H1 (cell line): ENCODE measurements at regions not wholly inside any gene's neighbourhood (a gene's known extent, or its start where the extent isn't known, plus 50 kb on each side); places are given as distances from the start of the nearest gene placed in this dataset.

Experiments used
- CTCF ChIA-PET: fragments of 300-600 bp; sonication (Branson Sonifier 250); formaldehyde crosslinking; loops from one replicate; lab custom pipeline; 2021; ENCODE audit not compliant: partially characterized antibody; lab: Charles Lee
- POLR2A ChIA-PET: fragments of 300-600 bp; sonication (Branson Sonifier 250); formaldehyde crosslinking; loops from one replicate; lab custom pipeline; 2021; ENCODE audit warnings: inconsistent platforms; ENCODE audit not compliant: partially characterized antibody; lab: Charles Lee
- DNase-seq, 2 experiments: peaks; one replicate each; pipeline versions ENCODE4 v3.0.0 to v3.0.0-alpha.2; 2010 to 2022; ENCODE audit warnings: low spot score in 2 of 2, low read depth in 1 of 2, mixed read lengths in 1 of 2
- FAIRE-seq: peaks from 2 replicates; lab custom pipeline; 2011; peaks lifted over from hg19 to GRCh38; lab: Jason Lieb, UNC
- H2AFZ ChIP-seq: 2 replicates; pipeline ENCODE4 v1.8.1; 2012; ENCODE audit warnings: low read length, inconsistent platforms
- H2AK5ac ChIP-seq: 2 replicates; pipeline ENCODE4 v1.6.1; 2013; ENCODE audit warnings: low read depth, low read length
- H2BK120ac ChIP-seq: replicated peaks from 2 replicates; pipeline ENCODE3; 2013; ENCODE audit warnings: low read depth, low read length, inconsistent platforms
- H2BK12ac ChIP-seq: 2 replicates; pipeline ENCODE4 v1.6.1; 2013; ENCODE audit warnings: low read depth, low read length
- H2BK15ac ChIP-seq: 2 replicates; pipeline ENCODE4 v1.6.1; 2013; ENCODE audit warnings: low read length
- H2BK20ac ChIP-seq: 2 replicates; pipeline ENCODE4 v1.6.1; 2013; ENCODE audit warnings: low read length
- H2BK5ac ChIP-seq: 2 replicates; pipeline ENCODE4 v1.6.1; 2013; ENCODE audit warnings: low read depth, low read length
- H3K14ac ChIP-seq: 2 replicates; pipeline ENCODE4 v1.6.1; 2013; ENCODE audit warnings: inconsistent platforms; ENCODE audit not compliant: insufficient read length
- H3K18ac ChIP-seq: 2 replicates; pipeline ENCODE4 v1.6.1; 2013; ENCODE audit warnings: low read length; ENCODE audit errors: extremely low read depth
- H3K23ac ChIP-seq: 2 replicates; pipeline ENCODE4 v1.6.1; 2013; ENCODE audit warnings: inconsistent platforms; ENCODE audit not compliant: insufficient read length
- H3K23me2 ChIP-seq: 2 replicates; pipeline ENCODE4 v1.6.1; 2013; ENCODE audit warnings: low read depth, low read length
- H3K27ac ChIP-seq: 2 replicates; pipeline ENCODE4 v1.6.1; 2011; ENCODE audit warnings: low read depth, low read length, inconsistent platforms
- H3K27me3 ChIP-seq, 4 experiments: replicated peaks in 1 of 4; 1 replicate in 1 of 4; 2 replicates in 3 of 4; pipeline versions ENCODE4 v1.6.1 to v1.8.1; 2011 to 2013; ENCODE audit warnings: low read length in 3 of 4, mild to moderate bottlenecking in 3 of 4, inconsistent platforms in 2 of 4, mixed read lengths in 2 of 4, moderate library complexity in 1 of 4; ENCODE audit not compliant: control insufficient read depth in 3 of 4, insufficient read depth in 3 of 4; ENCODE audit errors: extremely low read depth in 1 of 4
- H3K36me3 ChIP-seq, 4 experiments: 2 replicates each; pipeline versions ENCODE4 v1.6.1 to v1.8.1; 2011 to 2013; ENCODE audit warnings: mild to moderate bottlenecking in 4 of 4, low read length in 3 of 4, moderate library complexity in 2 of 4, control low read depth in 1 of 4, inconsistent platforms in 1 of 4; ENCODE audit not compliant: insufficient read depth in 4 of 4, control insufficient read depth in 2 of 4
- H3K4ac ChIP-seq: replicated peaks from 2 replicates; pipeline ENCODE3; 2013; ENCODE audit warnings: low read length, low read depth, mixed read lengths, inconsistent platforms; ENCODE audit not compliant: insufficient read length
- H3K4me1 ChIP-seq, 4 experiments: replicated peaks in 1 of 4; 1 replicate in 1 of 4; 2 replicates in 3 of 4; pipeline versions ENCODE4 v1.6.1 to v1.8.1; 2011 to 2013; ENCODE audit warnings: low read length in 3 of 4, inconsistent platforms in 2 of 4, mixed read lengths in 1 of 4; ENCODE audit not compliant: insufficient read depth in 4 of 4, control insufficient read depth in 3 of 4
- H3K4me2 ChIP-seq, 2 experiments: 2 replicates each; pipeline versions ENCODE4 v1.6.1 to v1.8.1; 2011 to 2013; ENCODE audit warnings: low read depth in 2 of 2, low read length in 2 of 2, control low read depth in 1 of 2, inconsistent platforms in 1 of 2, mild to moderate bottlenecking in 1 of 2; ENCODE audit not compliant: insufficient read depth in 1 of 2
- H3K4me3 ChIP-seq, 4 experiments: fragments of 200-600, 300-600 bp in 1 of 4; sonication (generic), shearing (Covaris generic), sonication (Bioruptor Twin) in 1 of 4; 2 replicates each; pipeline versions ENCODE4 v1.5.1 to v1.8.1; 2011 to 2016; ENCODE audit warnings: low read length in 4 of 4, low read depth in 3 of 4, control low read depth in 2 of 4, inconsistent platforms in 2 of 4, mild to moderate bottlenecking in 2 of 4, mixed read lengths in 1 of 4, moderate library complexity in 1 of 4; ENCODE audit not compliant: insufficient read depth in 2 of 4; ENCODE audit errors: extremely low read depth in 1 of 4
- H3K56ac ChIP-seq: replicated peaks from 2 replicates; pipeline ENCODE3; 2013; ENCODE audit warnings: low read depth, mild to moderate bottlenecking, mixed read lengths, low read length, inconsistent platforms; ENCODE audit not compliant: insufficient read length
- H3K79me1 ChIP-seq: 2 replicates; pipeline ENCODE4 v1.6.1; 2013; ENCODE audit warnings: low read depth, low read length, control low read depth
- H3K79me2 ChIP-seq, 2 experiments: 2 replicates each; pipeline versions ENCODE4 v1.6.1 to v1.8.1; 2012 to 2013; ENCODE audit warnings: low read length in 2 of 2, mild to moderate bottlenecking in 2 of 2, inconsistent platforms in 1 of 2; ENCODE audit not compliant: insufficient read depth in 2 of 2, control insufficient read depth in 1 of 2
- H3K9ac ChIP-seq, 4 experiments: replicated peaks in 1 of 4; 1 replicate in 1 of 4; 2 replicates in 3 of 4; pipeline versions ENCODE4 v1.6.1 to v1.8.1; 2011 to 2013; ENCODE audit warnings: low read depth in 3 of 4, low read length in 3 of 4, control low read depth in 2 of 4, mild to moderate bottlenecking in 2 of 4, moderate library complexity in 2 of 4, inconsistent platforms in 1 of 4; ENCODE audit errors: extremely low read depth in 1 of 4
- H3K9me3 ChIP-seq, 2 experiments: 2 replicates each; pipeline versions ENCODE4 v1.6.1 to v1.8.1; 2012 to 2013; ENCODE audit warnings: mild to moderate bottlenecking in 2 of 2, moderate library complexity in 2 of 2, control low read depth in 1 of 2, inconsistent platforms in 1 of 2, low read depth in 1 of 2, low read length in 1 of 2, mixed read lengths in 1 of 2; ENCODE audit not compliant: insufficient read depth in 2 of 2
- H4K20me1 ChIP-seq, 2 experiments: replicated peaks in 1 of 2; 2 replicates each; pipeline versions ENCODE3 to v1.8.1; 2011 to 2013; ENCODE audit warnings: inconsistent platforms in 2 of 2, low read length in 2 of 2, mild to moderate bottlenecking in 1 of 2; ENCODE audit not compliant: insufficient read depth in 2 of 2, control insufficient read depth in 1 of 2
- H4K5ac ChIP-seq: 2 replicates; pipeline ENCODE4 v1.6.1; 2013; ENCODE audit warnings: low read length, low read depth, mixed read lengths, inconsistent platforms; ENCODE audit not compliant: insufficient read length
- H4K8ac ChIP-seq: 2 replicates; pipeline ENCODE4 v1.8.0; 2013; ENCODE audit warnings: mild to moderate bottlenecking, moderate library complexity, low read length, inconsistent platforms; ENCODE audit not compliant: insufficient read depth; ENCODE audit errors: extremely low read depth
- H4K91ac ChIP-seq: replicated peaks from 2 replicates; pipeline ENCODE3; 2013; ENCODE audit warnings: low read length, mixed read lengths, inconsistent platforms; ENCODE audit not compliant: insufficient read length
- CHD1 ChIP-seq: IDR thresholded peaks from 2 replicates; pipeline ENCODE4 v1.6.1; 2012; ENCODE audit warnings: low read depth, low read length, improper control_type of control experiment
- CREB1 ChIP-seq: IDR thresholded peaks from 2 replicates; pipeline ENCODE4 v1.6.1; 2012; ENCODE audit warnings: inconsistent platforms
- SIN3A ChIP-seq, 2 experiments: IDR thresholded peaks in 1 of 2; conservative IDR thresholded peaks in 1 of 2; 2 replicates each; pipeline ENCODE4 v1.6.1; 2011 to 2012; ENCODE audit warnings: low read length in 2 of 2, improper control_type of control experiment in 1 of 2, low read depth in 1 of 2, mild to moderate bottlenecking in 1 of 2
- SIRT6 ChIP-seq: IDR thresholded peaks from one replicate; pipeline ENCODE4 v1.7.1; 2012; ENCODE audit warnings: low read length, inconsistent platforms
- WGBS, 2 experiments: shearing (Covaris generic) in 1 of 2; methylation state at CpG; one replicate each; pipeline versions ENCODE4 v1.1.6 to v1.1.7; 2013 to 2015; ENCODE audit warnings: low lambda C conversion rate in 2 of 2, mixed read lengths in 2 of 2, inconsistent platforms in 1 of 2, low coverage in 1 of 2, missing lambda C conversion rate in 1 of 2; ENCODE audit not compliant: insufficient replicate concordance in 2 of 2, insufficient coverage in 1 of 2, insufficient read length in 1 of 2; ENCODE audit errors: extremely low coverage in 1 of 2, missing lambda C conversion rate in 1 of 2; 5-methylcytosine and 5-hydroxymethylcytosine counted together
- TF ChIP-seq, protein P1 (sequence below): IDR thresholded peaks from 2 replicates; pipeline ENCODE4 v1.6.1; 2011; ENCODE audit warnings: low read depth, mild to moderate bottlenecking, low read length; ENCODE audit not compliant: insufficient read depth
- TF ChIP-seq, protein P2 (sequence below): IDR thresholded peaks from 2 replicates; pipeline ENCODE4 v1.6.1; 2012; ENCODE audit warnings: inconsistent platforms
- TF ChIP-seq, protein P3 (sequence below): IDR thresholded peaks from 2 replicates; pipeline ENCODE4 v1.6.1; 2011; ENCODE audit warnings: low read length, improper control_type of control experiment

DNA sequence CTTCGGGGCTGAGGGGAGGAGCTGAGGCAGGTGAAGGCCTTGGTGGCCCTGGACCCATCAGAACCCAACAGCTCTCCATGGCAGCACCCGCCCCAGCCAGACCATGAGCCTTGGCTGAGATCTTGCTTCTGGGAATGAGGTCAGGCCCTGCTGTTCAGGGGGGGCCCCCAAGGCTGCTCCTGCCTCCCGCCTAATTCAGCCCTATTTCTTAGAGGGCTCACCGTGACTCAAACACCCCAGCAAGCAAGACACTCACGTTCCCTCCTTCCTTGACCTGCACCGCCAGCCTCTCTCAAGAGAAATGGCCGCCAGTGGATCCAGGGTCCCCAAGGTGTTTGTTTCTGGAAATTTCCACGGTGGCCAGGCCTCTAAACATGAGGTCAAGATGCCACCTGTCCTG lies 61.4 kb upstream of the PPP1R26 start:
- no peak overlapping the region for H3K27ac ChIP-seq
- H3K4me3 ChIP-seq = no peak overlapping the region
- no peaks in the 10 kb centered on the region for H3K79me1 ChIP-seq
- no peaks in the 10 kb centered on the region for H3K79me2 ChIP-seq
- H3K14ac ChIP-seq = no peak overlapping the region
- FAIRE-seq = no peak
- no peak overlapping the region for H2BK12ac ChIP-seq
- H3K23ac ChIP-seq = no peak overlapping the region
- H4K8ac ChIP-seq = no peak overlapping the region
- no peak overlapping the region for H2BK120ac ChIP-seq
- TF ChIP-seq CREB1 (no peak), CHD1 (no peak), SIN3A (conservative IDR thresholded peaks at IDR 0.05 in 1 of 2, IDR thresholded peaks at IDR 0.05 in 1 of 2; ENCODE audit: low read depth in 1 of 2, low read length in 2 of 2) (no peak), SIRT6 (no peak)
- TF ChIP-seq, protein P1, sequence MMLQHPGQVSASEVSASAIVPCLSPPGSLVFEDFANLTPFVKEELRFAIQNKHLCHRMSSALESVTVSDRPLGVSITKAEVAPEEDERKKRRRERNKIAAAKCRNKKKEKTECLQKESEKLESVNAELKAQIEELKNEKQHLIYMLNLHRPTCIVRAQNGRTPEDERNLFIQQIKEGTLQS = no peak
- TF ChIP-seq, protein P2, sequence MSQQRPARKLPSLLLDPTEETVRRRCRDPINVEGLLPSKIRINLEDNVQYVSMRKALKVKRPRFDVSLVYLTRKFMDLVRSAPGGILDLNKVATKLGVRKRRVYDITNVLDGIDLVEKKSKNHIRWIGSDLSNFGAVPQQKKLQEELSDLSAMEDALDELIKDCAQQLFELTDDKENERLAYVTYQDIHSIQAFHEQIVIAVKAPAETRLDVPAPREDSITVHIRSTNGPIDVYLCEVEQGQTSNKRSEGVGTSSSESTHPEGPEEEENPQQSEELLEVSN = no peak
- TF ChIP-seq, protein P3, sequence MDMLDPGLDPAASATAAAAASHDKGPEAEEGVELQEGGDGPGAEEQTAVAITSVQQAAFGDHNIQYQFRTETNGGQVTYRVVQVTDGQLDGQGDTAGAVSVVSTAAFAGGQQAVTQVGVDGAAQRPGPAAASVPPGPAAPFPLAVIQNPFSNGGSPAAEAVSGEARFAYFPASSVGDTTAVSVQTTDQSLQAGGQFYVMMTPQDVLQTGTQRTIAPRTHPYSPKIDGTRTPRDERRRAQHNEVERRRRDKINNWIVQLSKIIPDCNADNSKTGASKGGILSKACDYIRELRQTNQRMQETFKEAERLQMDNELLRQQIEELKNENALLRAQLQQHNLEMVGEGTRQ = no peak
- no peak overlapping the region for H3K9ac ChIP-seq
- no peak overlapping the region for H4K91ac ChIP-seq
- ChIA-PET POLR2A (interaction anchor here (0.5 kb wide), 1 partner anchor 16 kb away, joined by 3 read pairs; no protein-coding TSS in a partner anchor), CTCF (interaction anchor here (1.3 to 10.4 kb wide), 3 partner anchors 9 to 333 kb away, joined by 8 to 137 read pairs (median 56); partner anchors contain the start of gene OLFM1)
- peaks cover 0 to 8% (median 3%) of the 10 kb centered on the region in 4 experiments; a peak in 4 of 7 replicates for H3K4me1 ChIP-seq
- H3K36me3 ChIP-seq = no peaks in the 10 kb centered on the region
- WGBS, 2 experiments = 95% methylated on average over 8 of the region's 8 CpGs; no CpG with 5 or more reads in 1 of the 2 experiments
- H3K18ac ChIP-seq = no peak overlapping the region
- H4K20me1 ChIP-seq = no peaks in the 10 kb centered on the region
- no peak overlapping the region for H2BK20ac ChIP-seq
- no peak overlapping the region for H2BK15ac ChIP-seq
- no peak overlapping the region for H3K4ac ChIP-seq
- no peaks in the 10 kb centered on the region; a peak in 1 of 7 replicates for H3K27me3 ChIP-seq
- no peak overlapping the region for H3K4me2 ChIP-seq
- H3K9me3 ChIP-seq = no peaks in the 10 kb centered on the region
- H2BK5ac ChIP-seq = no peak overlapping the region
- H2AFZ ChIP-seq = no peak overlapping the region
- H3K23me2 ChIP-seq = no peaks in the 10 kb centered on the region
- H3K56ac ChIP-seq = no peak overlapping the region
- H4K5ac ChIP-seq = no peak overlapping the region
- no peak for DNase-seq
- no peak overlapping the region for H2AK5ac ChIP-seq
